GM18520 (cell line): ENCODE measurements at regions not wholly inside any gene's neighbourhood (a gene's known extent, or its start where the extent isn't known, plus 50 kb on each side); places are given as distances from the start of the nearest gene placed in this dataset.

Source experiments
- ATAC-seq: cut with Tn5 transposase; IDR thresholded peaks from one replicate; pipeline ENCODE4 v1.9.1; 2021; ENCODE audit not compliant: unreplicated experiment

- ATAC-seq, result no peak
Measured at GRCh38 chr15:96514607-96515285, 184.2 kb downstream of the NR2F2 start.

DNA sequence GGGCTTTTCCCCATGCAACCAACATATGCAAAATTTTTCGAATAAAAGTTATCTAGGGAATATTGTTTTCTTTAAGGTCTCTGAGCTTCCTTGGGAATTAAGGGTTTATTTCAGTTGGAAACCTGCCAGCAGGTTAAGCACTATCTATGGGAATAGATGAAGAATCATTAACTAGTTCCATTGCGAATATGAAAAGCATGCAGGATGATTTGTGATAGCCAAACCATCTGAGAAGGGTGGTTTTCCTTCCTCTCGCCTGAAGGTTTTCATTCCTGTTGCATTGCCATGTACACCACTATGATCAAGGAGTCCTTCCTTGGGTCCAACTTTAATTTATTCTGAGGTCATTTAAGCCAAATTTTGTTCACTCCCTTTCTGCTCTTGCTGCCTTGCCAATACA, 184.9 kb downstream of the NR2F2 start:
- ATAC-seq, result no peak

- ATAC-seq, result no peak
Measured at GRCh38 chr15:96521386-96521785, 190.9 kb downstream of the NR2F2 start.

GRCh38 chr15:96524676-96525417, 194.3 kb downstream of the NR2F2 start:
- no peak for ATAC-seq

DNA sequence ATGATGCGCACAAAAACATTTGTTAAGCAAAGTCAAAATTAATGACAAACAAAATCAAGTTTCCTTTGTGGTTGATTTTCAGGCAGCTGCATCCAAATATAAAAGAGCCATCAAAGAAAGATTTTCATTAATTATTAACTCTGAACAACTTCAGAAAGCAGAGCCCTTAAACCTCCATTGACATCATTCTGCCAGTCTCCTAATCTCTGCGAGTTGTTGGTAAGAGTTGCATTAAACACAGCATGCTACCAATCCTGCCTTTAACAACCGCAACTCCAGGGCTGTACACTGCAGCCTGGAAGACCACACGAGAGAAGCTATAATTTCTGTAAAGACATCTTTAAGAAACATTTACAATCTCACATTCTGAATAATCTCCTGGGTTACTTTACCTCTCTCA, 204.6 kb downstream of the NR2F2 start:
- no peak for ATAC-seq

DNA sequence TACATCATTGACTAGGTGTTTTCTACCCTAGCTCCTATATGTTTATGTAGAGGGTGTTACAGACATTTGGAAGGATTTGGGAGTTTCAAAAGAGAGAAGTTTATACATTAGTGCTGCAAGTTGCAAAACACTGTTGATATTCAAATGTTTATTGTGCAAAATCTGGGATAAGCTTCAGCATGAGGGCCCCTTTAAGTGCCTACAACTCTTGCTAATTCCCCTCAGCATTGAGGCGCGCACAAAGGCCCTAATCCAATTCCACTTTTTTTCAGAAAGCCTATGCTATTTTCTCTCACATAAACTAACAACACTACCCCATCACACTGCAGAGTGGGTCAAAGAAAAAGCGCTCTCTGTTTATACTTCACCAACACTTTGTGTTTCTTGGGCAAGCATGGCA, 208.0 kb downstream of the NR2F2 start:
- ATAC-seq, result no peak

- ATAC-seq, result no peak
Measured at GRCh38 chr15:96540283-96540682, 209.8 kb downstream of the NR2F2 start.

DNA sequence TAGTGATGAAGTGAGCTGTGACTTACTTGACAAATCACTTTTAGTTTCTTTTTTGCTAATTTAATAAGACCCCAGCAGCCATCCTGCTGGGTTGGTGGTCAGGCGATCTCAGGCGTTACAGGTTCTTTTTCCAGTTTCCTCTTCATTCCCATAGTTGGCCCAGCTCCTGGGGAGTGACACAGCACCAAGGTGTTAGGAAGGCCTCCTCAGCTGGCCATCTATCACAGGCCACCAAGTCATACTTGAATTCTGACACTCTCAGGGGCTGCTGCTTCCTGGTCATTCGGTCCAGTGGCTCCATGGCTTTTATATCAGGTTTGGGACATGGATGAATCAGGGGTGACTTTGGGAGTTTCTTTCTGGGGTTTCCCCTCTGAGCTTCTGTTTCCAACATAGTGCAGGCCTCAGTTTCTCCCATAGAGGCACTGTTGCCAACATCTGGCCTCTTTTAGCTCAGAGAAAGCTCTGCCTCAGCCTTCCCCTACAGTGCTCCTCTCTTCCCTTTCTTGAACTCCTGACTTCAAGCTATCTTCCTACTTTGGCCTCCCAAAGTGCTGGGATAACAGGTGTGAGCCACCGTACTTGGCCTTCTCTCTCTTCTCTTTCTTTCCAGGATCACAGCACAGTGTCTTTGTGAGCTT, 211.8 kb downstream of the NR2F2 start:
- no peak for ATAC-seq

GRCh38 chr15:96544162-96544756, 213.8 kb downstream of the NR2F2 start:
- ATAC-seq, result no peak

GRCh38 chr15:96549136-96549535, 218.6 kb downstream of the NR2F2 start:
- ATAC-seq, result no peak

- ATAC-seq, result no peak
Measured at GRCh38 chr15:96551196-96551595, 220.7 kb downstream of the NR2F2 start.

DNA sequence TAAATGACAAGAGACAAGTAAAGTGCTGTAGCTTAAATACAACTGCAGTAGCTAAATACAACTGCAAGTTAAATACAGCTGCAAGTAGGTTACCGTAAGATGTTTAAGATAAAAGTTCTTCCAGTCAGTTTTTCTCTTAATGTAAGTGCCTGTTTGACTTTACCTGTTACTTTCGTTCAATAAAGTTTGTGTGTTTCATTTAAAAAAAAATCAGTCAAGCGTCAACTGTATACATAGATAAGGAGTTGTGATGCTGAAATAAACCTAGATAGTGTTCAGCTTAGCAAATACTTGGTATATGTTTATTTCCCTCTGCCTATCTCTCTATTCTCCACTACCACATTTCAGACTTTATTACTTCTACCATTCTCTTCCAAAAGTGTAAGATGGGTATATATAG, 221.2 kb downstream of the NR2F2 start:
- ATAC-seq, result no peak

DNA sequence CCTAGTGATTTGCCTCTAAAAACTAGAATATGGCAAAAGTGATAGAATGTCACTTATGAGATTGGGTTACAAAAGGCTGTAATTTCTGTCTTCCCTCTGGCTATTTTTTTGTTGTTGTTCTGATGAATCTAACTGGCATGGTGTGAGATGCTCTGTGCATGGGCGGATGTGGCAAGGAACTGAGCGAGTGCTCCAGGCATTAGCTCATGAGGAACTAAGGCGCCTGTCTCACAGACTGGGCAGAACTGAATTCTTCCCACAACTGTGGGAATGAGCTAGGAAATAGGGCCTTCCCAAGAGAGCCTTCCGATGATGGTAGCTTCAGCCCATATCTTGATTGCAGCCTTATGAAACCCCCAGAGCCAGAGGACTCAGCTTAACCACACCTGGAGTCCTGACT, 222.5 kb downstream of the NR2F2 start:
- ATAC-seq, result no peak

- no peak for ATAC-seq
Measured at GRCh38 chr15:96553451-96553850, 223.0 kb downstream of the NR2F2 start.

DNA sequence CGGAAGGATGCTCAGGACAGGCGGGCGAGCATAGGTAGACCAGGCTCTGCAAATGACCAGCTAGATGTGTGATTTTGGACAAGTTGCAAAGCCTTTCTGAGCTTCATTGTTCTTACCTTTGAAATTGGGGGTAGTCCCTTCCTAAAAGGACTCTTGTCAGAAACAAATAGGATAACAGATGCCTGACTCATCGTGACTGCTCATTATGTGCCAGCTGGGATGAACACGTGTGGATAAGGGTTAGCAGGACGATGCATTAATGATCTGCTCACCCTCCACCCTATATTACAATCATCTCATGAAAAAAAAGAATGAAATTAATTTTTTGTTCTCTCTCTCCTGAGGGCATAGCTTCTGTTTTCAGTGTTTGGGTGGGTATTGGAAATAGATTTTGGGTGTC, 223.4 kb downstream of the NR2F2 start:
- ATAC-seq, result no peak

DNA sequence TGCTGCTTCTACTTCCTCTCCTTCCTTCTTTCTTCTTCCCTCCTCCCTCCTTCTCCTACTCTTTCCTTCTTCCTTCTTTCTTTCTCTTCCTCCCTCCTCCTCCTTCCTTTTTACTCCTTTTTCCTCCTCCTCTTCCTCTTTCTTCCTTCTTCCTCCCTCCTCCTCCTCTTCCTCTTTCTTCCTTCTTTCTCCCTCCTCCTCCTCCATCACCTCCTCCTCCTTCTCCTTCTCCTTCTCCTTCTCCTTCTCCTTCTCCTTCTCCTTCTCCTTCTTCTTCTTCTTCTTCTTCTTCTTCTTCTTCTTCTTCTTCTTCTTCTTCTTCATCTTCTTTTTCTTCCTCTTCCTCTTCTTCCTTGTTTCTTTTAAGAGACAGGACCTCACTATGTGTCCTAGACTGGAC, 224.0 kb downstream of the NR2F2 start:
- no peak for ATAC-seq

DNA sequence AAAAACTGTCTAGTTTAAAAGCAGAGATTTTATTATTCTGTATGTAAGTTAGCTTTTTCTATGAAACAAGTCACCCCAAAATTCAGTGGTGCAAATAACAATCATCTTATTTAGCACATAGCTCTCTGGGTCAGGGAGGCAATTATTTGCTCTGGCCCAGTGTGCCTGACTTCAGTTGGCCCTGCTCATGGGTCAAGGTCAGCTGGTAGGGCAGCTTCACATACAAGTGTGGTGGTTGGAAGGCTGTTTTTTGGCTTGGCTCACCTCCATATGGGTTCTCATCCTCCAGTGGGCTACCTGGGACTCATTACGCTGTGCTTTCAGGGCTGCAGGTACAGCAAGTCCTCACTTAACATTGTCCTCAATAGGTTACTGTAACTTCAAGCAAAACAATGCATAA, 228.6 kb downstream of the NR2F2 start:
- ATAC-seq, result no peak

- no peak for ATAC-seq
Measured at GRCh38 chr15:96559631-96560030, 229.1 kb downstream of the NR2F2 start.

DNA sequence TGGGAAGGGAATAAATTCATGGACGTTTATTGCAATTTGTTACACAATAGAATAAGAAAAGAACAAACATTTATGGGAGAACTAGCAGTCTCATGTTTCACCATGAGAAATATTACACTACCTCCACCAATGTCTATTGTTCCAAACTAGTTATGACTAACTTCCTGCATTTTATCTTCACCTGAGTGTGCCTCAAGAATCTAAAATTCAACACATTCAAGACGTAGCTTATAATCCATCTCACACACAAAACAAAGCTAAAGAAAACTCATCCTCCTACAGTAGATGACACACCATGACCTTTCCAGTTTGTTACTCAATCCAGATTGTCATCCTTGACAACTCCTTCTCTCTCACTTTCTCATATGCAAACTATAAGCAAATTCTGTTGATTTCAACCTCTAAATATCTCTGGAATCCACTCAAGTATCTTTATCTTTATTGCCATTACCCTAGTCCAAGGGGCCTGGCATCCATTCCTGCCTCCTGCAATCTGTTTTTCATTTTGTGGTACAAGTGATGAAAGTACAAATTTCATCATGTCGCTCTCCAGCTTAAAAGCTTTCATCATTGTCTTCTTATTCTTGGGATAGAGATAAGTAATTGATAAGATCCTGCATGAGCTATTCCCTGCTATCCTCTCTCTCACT, 229.9 kb downstream of the NR2F2 start:
- no peak for ATAC-seq

GRCh38 chr15:96561593-96561992, 231.1 kb downstream of the NR2F2 start:
- no peak for ATAC-seq

DNA sequence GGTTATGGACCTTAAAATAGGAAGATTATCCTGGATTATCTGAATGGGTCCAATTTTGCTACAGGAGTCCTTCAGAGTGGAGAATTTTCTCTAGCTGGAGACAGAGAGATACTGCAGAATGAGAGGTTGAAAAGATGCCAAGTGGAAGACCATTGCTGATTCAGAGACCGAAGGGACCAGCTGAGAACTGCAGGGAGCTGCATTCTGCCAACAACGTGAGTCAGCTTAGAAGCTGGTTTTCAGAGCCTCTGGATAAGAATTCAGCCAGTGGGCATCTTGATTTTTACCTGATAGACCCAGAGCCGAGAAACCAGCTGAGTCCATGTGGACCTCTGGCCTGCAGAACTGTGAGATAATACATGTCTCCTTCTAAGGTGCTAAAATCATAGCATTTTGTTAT, 234.0 kb downstream of the NR2F2 start:
- no peak for ATAC-seq
